Esophagus muscularis mucosa (tissue), 4 donors: ENCODE measurements at regions not wholly inside any gene's neighbourhood (a gene's known extent, or its start where the extent isn't known, plus 50 kb on each side); places are given as distances from the start of the nearest gene placed in this dataset.

ENCODE experiments used
- DNase-seq: peaks from one replicate; pipeline ENCODE4 v3.0.0-alpha.2; 2017; ENCODE audit errors: extremely low spot score
- H3K27ac ChIP-seq, 4 donors: fragments of 200-600 bp; sonication (generic); replicated peaks in 1 of 4; 1 replicate in 3 of 4; 2 replicates in 1 of 4; pipeline ENCODE4 v1.5.1; 2016 to 2019; ENCODE audit warnings: mild to moderate bottlenecking in 1 of 4
- H3K27me3 ChIP-seq, 4 donors: fragments of 200-600 bp; sonication (generic); one replicate each; pipeline versions ENCODE4 v1.5.1 to v1.6.0; 2016 to 2019
- H3K36me3 ChIP-seq, 4 donors: fragments of 200-600 bp; sonication (generic); one replicate each; pipeline ENCODE4 v1.5.1; 2016 to 2019
- H3K4me1 ChIP-seq, 4 donors: fragments of 200-600 bp; sonication (generic); one replicate each; pipeline ENCODE4 v1.5.1; 2016 to 2019
- H3K4me3 ChIP-seq, 4 donors: fragments of 200-600 bp; sonication (generic); 1 replicate in 2 of 4; 2 replicates in 2 of 4; pipeline ENCODE4 v1.5.1; 2016 to 2019; ENCODE audit warnings: mild to moderate bottlenecking in 4 of 4, moderate library complexity in 1 of 4
- H3K9me3 ChIP-seq, 4 donors: fragments of 200-600 bp; sonication (generic); 1 replicate in 3 of 4; 2 replicates in 1 of 4; pipeline ENCODE4 v1.5.1; 2016 to 2019
- EP300 ChIP-seq: sonication (generic); formaldehyde crosslinking; IDR thresholded peaks from one replicate; pipeline ENCODE4 v1.6.1; 2017; ENCODE audit warnings: antibody characterized with exemption
- POLR2A ChIP-seq: fragments of 450-650 bp; IDR thresholded peaks from one replicate; pipeline ENCODE4 v1.6.1; 2017; ENCODE audit warnings: antibody characterized with exemption, moderate library complexity, mild to moderate bottlenecking, low read depth
- POLR2AphosphoS5 ChIP-seq, 2 donors: sonication (generic); formaldehyde crosslinking; IDR thresholded peaks; one replicate each; pipeline ENCODE4 v1.6.1; 2017; ENCODE audit warnings: antibody characterized with exemption in 2 of 2
- WGBS: methylation state at CpG from one replicate; pipeline ENCODE4 v1.1.5; 2018; 5-methylcytosine and 5-hydroxymethylcytosine counted together
- intact Hi-C: fragments of 100-400 bp; cut with DNase I; formaldehyde crosslinking; loops from one replicate; pipeline ENCODE4 v1.15.1; 2023
- TF ChIP-seq, protein P1 (sequence below), 3 experiments: fragments of 200-600 bp in 2 of 3; fragments of 450-650 bp in 1 of 3; sonication (generic) in 2 of 3; IDR thresholded peaks; one replicate each; pipeline ENCODE4 v1.5.1; 2017 to 2019; ENCODE audit warnings: antibody characterized with exemption in 3 of 3, mild to moderate bottlenecking in 2 of 3, moderate library complexity in 1 of 3

DNA sequence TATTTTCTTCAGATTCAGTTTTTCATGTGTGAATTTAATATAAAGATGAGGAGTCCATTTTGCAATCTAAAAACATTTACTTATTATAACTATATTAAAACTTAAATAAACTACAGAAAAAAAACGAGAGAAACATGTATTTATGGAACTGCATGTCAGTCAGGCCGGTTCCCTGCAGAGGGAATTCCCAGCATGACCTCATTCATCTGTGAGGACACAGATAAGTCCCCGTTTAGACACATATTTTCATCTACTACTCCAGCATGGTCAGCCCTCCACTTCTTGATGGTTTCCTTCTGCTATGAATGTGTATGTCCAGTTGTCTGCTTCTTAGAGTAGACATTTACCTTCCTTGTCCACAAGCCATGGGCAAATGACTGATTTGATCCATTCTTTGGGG lies 339.1 kb downstream of the SEMA3D start:
- Histone ChIP-seq H3K27me3 (no peaks in the 10 kb centered on the region), H3K4me1 (no peaks in the 10 kb centered on the region), H3K27ac (no peak overlapping the region), H3K36me3 (no peaks in the 10 kb centered on the region), H3K9me3 (no peaks in the 10 kb centered on the region), H3K4me3 (no peak overlapping the region)
- no peak for TF ChIP-seq EP300
- 66% methylated on average over 3 of the region's 3 CpGs for WGBS
- no peak for DNase-seq
- intact Hi-C loops = no loop called here

DNA sequence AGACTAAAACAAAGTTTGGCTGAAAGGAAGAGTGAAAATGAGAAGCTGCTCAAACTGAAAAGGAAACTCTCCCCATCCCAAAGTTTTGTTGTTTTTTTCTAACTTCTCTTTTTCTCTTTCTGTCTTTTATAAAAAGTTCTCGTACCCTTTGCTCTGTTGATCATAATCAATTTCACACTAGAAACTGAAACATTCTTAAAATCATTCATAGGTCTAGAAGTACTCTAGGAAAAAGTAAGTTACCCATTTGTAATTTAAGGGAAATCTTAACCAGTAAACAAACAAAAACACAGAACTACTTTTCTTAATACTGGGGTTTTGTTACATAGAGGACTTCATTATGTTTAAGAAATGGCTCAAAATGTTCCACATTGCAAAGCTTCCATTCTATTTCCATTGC lies 339.8 kb downstream of the SEMA3D start:
- WGBS = 85% methylated on average over 1 of the region's 1 CpG
- TF ChIP-seq EP300 (no peak), POLR2AphosphoS5 (IDR thresholded peaks at IDR 0.05) (no peak), POLR2A (no peak)
- TF ChIP-seq, protein P1, sequence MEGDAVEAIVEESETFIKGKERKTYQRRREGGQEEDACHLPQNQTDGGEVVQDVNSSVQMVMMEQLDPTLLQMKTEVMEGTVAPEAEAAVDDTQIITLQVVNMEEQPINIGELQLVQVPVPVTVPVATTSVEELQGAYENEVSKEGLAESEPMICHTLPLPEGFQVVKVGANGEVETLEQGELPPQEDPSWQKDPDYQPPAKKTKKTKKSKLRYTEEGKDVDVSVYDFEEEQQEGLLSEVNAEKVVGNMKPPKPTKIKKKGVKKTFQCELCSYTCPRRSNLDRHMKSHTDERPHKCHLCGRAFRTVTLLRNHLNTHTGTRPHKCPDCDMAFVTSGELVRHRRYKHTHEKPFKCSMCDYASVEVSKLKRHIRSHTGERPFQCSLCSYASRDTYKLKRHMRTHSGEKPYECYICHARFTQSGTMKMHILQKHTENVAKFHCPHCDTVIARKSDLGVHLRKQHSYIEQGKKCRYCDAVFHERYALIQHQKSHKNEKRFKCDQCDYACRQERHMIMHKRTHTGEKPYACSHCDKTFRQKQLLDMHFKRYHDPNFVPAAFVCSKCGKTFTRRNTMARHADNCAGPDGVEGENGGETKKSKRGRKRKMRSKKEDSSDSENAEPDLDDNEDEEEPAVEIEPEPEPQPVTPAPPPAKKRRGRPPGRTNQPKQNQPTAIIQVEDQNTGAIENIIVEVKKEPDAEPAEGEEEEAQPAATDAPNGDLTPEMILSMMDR (IDR thresholded peaks at IDR 0.05) = no peak
- DNase-seq = no peak
- H3K27ac ChIP-seq = no peak overlapping the region
- intact Hi-C loops = no loop called here
- H3K9me3 ChIP-seq = no peaks in the 10 kb centered on the region
- no peaks in the 10 kb centered on the region for H3K36me3 ChIP-seq
- no peaks in the 10 kb centered on the region for H3K4me1 ChIP-seq
- no peaks in the 10 kb centered on the region for H3K27me3 ChIP-seq
- H3K4me3 ChIP-seq = no peak overlapping the region

DNA sequence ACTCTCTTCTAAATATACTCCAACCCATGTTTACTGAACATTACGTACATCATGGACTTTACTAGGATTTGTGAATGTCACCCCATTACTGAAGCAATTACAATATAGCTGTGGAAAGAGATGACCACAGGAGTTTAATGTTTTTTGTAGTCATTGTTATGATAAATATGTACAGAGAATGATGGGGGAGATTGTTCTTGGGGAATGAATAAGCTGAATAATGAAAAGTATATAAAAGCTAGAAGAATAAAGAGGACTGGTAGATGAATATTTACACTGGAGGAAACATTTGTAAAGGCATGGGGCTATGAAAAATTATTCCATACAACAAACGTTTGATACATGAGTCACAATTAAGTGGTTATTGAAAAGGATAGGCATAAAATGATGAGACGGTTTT lies 340.9 kb downstream of the SEMA3D start:
- TF ChIP-seq, protein P1 (IDR thresholded peaks at IDR 0.05) = no peak
- TF ChIP-seq EP300 (no peak), POLR2AphosphoS5 (IDR thresholded peaks at IDR 0.05) (no peak), POLR2A (no peak)
- 79% methylated on average over 3 of the region's 3 CpGs for WGBS
- intact Hi-C loops = no loop called here

DNA sequence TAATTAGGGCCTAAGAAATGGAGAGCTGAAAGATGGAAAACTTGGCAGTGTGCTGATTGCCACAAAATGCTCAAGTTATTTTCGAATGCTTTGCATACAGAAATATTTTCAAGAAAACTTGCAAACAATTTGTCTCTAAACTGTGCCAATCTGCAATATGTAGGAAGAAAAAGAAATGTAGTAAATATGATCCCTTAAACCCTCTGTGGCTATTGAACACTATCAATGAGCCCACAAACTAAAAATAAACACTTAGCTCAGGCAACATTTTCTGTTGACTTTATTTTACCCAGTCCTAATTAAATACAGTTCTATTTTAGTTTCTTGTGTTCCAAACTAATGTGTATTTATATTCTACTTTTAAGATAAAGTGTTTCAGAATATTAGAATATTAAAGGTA lies 342.1 kb downstream of the SEMA3D start:
- TF ChIP-seq, protein P1 (IDR thresholded peaks at IDR 0.05) = no peak
- no peak for TF ChIP-seq POLR2AphosphoS5 (IDR thresholded peaks at IDR 0.05)
- TF ChIP-seq POLR2A = no peak
- no peak for TF ChIP-seq EP300
- Histone ChIP-seq H3K4me3 (no peak overlapping the region), H3K36me3 (no peaks in the 10 kb centered on the region), H3K4me1 (no peaks in the 10 kb centered on the region), H3K27me3 (no peaks in the 10 kb centered on the region), H3K27ac (no peak overlapping the region), H3K9me3 (no peaks in the 10 kb centered on the region)
- 94% methylated on average over 1 of the region's 1 CpG for WGBS
- no peak for DNase-seq
- intact Hi-C loops = no loop called here

More for the DNA sequence above, 340.9 kb downstream of the SEMA3D start:
- no peaks in the 10 kb centered on the region for H3K9me3 ChIP-seq
- no peak for DNase-seq
- H3K36me3 ChIP-seq = no peaks in the 10 kb centered on the region
- no peaks in the 10 kb centered on the region for H3K27me3 ChIP-seq
- H3K27ac ChIP-seq = no peak overlapping the region
- no peak overlapping the region for H3K4me3 ChIP-seq
- no peaks in the 10 kb centered on the region for H3K4me1 ChIP-seq

DNA sequence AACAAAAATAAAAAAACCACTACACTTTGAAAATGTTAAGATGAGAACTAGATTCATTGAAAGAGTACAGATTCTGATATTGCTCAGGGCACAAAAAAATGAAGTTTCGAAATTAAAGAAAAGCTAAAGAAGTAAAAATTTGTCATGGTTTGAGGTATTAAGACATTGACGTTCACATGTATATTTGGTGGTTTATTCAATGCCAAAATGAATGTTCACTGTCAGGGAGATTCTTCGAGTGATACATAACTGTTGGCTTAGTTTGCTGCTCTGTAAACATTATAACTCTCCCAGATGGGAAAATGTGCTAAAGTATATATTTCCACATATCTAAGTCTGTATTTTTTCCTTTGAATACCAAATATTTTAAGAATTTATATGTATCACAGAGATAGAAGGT lies 345.0 kb downstream of the SEMA3D start:
- Histone ChIP-seq H3K4me3 (no peak overlapping the region), H3K36me3 (no peaks in the 10 kb centered on the region), H3K27ac (no peak overlapping the region), H3K4me1 (no peaks in the 10 kb centered on the region), H3K9me3 (no peaks in the 10 kb centered on the region), H3K27me3 (no peaks in the 10 kb centered on the region)
- no peak for DNase-seq
- intact Hi-C loops = no loop called here
- no peak for TF ChIP-seq POLR2A
- TF ChIP-seq POLR2AphosphoS5 (IDR thresholded peaks at IDR 0.05) = no peak
- TF ChIP-seq EP300 = no peak
- TF ChIP-seq, protein P1 (IDR thresholded peaks at IDR 0.05) = no peak
- WGBS = 55% methylated on average over 3 of the region's 3 CpGs
